GM23338 (cell line): ENCODE measurements at regions not wholly inside any gene's neighbourhood (a gene's known extent, or its start where the extent isn't known, plus 50 kb on each side); places are given as distances from the start of the nearest gene placed in this dataset.

Source experiments
- ATAC-seq: fragments of 200-7000 bp; cut with Tn5 transposase; 3 replicates; pipeline ENCODE4 v1.9.1; 2020
- DNase-seq: peaks from one replicate; pipeline ENCODE4 v3.0.0-alpha.2; 2015; ENCODE audit warnings: low spot score
- H2AFZ ChIP-seq: fragments of 200-600 bp; sonication (generic); 2 replicates; pipeline ENCODE4 v1.8.0; 2016; ENCODE audit warnings: antibody characterized with exemption, mild to moderate bottlenecking, moderate library complexity
- H3F3A ChIP-seq: fragments of 200-600 bp; sonication (generic); replicated peaks from 2 replicates; pipeline ENCODE4 v1.8.0; 2017; ENCODE audit warnings: antibody characterized with exemption, mixed run types, low read depth
- H3K27ac ChIP-seq: fragments of 200-600 bp; sonication (generic); 2 replicates; pipeline ENCODE4 v1.6.1; 2016; ENCODE audit warnings: low read depth
- H3K27me3 ChIP-seq: fragments of 200-600 bp; sonication (generic); 2 replicates; pipeline ENCODE4 v1.8.0; 2016; ENCODE audit warnings: mild to moderate bottlenecking, mixed run types, moderate library complexity; ENCODE audit not compliant: insufficient read depth
- H3K36me3 ChIP-seq: fragments of 200-600 bp; sonication (generic); 2 replicates; pipeline ENCODE4 v1.8.0; 2016; ENCODE audit warnings: mild to moderate bottlenecking; ENCODE audit not compliant: insufficient read depth
- H3K4me1 ChIP-seq: fragments of 200-600 bp; sonication (generic); 2 replicates; pipeline ENCODE4 v1.8.0; 2016; ENCODE audit warnings: mild to moderate bottlenecking, moderate library complexity; ENCODE audit not compliant: insufficient read depth
- H3K4me2 ChIP-seq: fragments of 200-600 bp; sonication (generic); 2 replicates; pipeline ENCODE4 v1.7.1; 2017; ENCODE audit warnings: mixed run types
- H3K4me3 ChIP-seq: fragments of 200-600 bp; sonication (generic); 2 replicates; pipeline ENCODE4 v1.6.1; 2016; ENCODE audit warnings: mixed run types
- H3K79me2 ChIP-seq: fragments of 200-600 bp; sonication (generic); replicated peaks from 2 replicates; pipeline ENCODE4 v1.8.0; 2017; ENCODE audit warnings: mild to moderate bottlenecking; ENCODE audit not compliant: insufficient read depth
- H3K9me2 ChIP-seq: fragments of 200-600 bp; sonication (generic); 2 replicates; pipeline ENCODE4 v1.8.0; 2017; ENCODE audit not compliant: insufficient read depth
- H4K20me1 ChIP-seq: fragments of 200-600 bp; sonication (generic); replicated peaks from 2 replicates; pipeline ENCODE4 v1.8.0; 2017; ENCODE audit warnings: mild to moderate bottlenecking; ENCODE audit not compliant: insufficient read depth
- H3K27ac Mint-ChIP-seq: 2 replicates; pipeline ENCODE4 v1.8.0; 2020; ENCODE audit warnings: inconsistent platforms, mild to moderate bottlenecking, moderate library complexity, mixed read lengths
- H3K27me3 Mint-ChIP-seq: 3 replicates; pipeline ENCODE4 v1.8.0; 2022; ENCODE audit warnings: low read depth, mild to moderate bottlenecking, moderate library complexity, mixed read lengths, inconsistent platforms; ENCODE audit not compliant: insufficient read depth, poor library complexity
- H3K36me3 Mint-ChIP-seq: 3 replicates; pipeline ENCODE4 v1.8.0; 2021; ENCODE audit warnings: low read depth, mild to moderate bottlenecking, inconsistent platforms, moderate library complexity, mixed read lengths
- H3K4me1 Mint-ChIP-seq: 3 replicates; pipeline ENCODE4 v1.8.0; 2020; ENCODE audit warnings: mild to moderate bottlenecking, inconsistent platforms, mixed read lengths
- H3K4me3 Mint-ChIP-seq: 3 replicates; pipeline ENCODE4 v1.8.0; 2021; ENCODE audit warnings: moderate library complexity, mild to moderate bottlenecking, inconsistent platforms, mixed read lengths
- H3K9me3 Mint-ChIP-seq: 3 replicates; pipeline ENCODE4 v1.8.0; 2020; ENCODE audit warnings: moderate library complexity, mild to moderate bottlenecking, inconsistent platforms, mixed read lengths
- CREB1 ChIP-seq: fragments of 250-450 bp; sonication (Bioruptor Pico); IDR thresholded peaks from 2 replicates; pipeline ENCODE4 v1.5.0; 2020; ENCODE audit warnings: low read depth, mild to moderate bottlenecking, moderate library complexity
- EZH2 ChIP-seq: fragments of 200-600 bp; sonication (generic); IDR thresholded peaks from one replicate; pipeline ENCODE4 v1.8.0; 2017; ENCODE audit warnings: antibody characterized with exemption, mild to moderate bottlenecking, low read depth; ENCODE audit not compliant: unreplicated experiment
- EZH2phosphoT487 ChIP-seq: fragments of 200-600 bp; sonication (generic); IDR thresholded peaks from one replicate; pipeline ENCODE4 v1.8.1; 2018; ENCODE audit warnings: antibody characterized with exemption; ENCODE audit not compliant: unreplicated experiment
- NANOG ChIP-seq: IDR thresholded peaks from 2 replicates; pipeline ENCODE4 v1.6.1; 2016; ENCODE audit warnings: antibody characterized with exemption, borderline replicate concordance
- POLR2AphosphoS5 ChIP-seq: IDR thresholded peaks from 2 replicates; pipeline ENCODE4 v1.6.1; 2016; ENCODE audit warnings: antibody characterized with exemption, low read depth
- STAT1 ChIP-seq: IDR thresholded peaks from one replicate; pipeline ENCODE4 v1.6.1; 2016; ENCODE audit warnings: antibody characterized with exemption; ENCODE audit not compliant: unreplicated experiment
- ZNF114 ChIP-seq: fragments of 250-450 bp; sonication (Bioruptor Pico); IDR thresholded peaks from 2 replicates; pipeline ENCODE4 v1.5.0; 2020; ENCODE audit warnings: mild to moderate bottlenecking, moderate library complexity
- ZNF331 ChIP-seq: fragments of 250-450 bp; sonication (Bioruptor Pico); IDR thresholded peaks from 2 replicates; pipeline ENCODE4 v1.5.0; 2020; ENCODE audit warnings: low read depth, mild to moderate bottlenecking, moderate library complexity
- TF ChIP-seq, protein P1 (sequence below), 2 experiments: fragments of 200-600 bp in 1 of 2; sonication (generic) in 1 of 2; conservative IDR thresholded peaks; 2 replicates each; pipeline versions ENCODE4 v1.5.1 to v1.6.1; 2016 to 2017; ENCODE audit warnings: antibody characterized with exemption in 2 of 2, low read depth in 2 of 2, mild to moderate bottlenecking in 2 of 2, moderate library complexity in 1 of 2
- TF ChIP-seq, protein P2 (sequence below): fragments of 250-450 bp; sonication (Bioruptor Pico); IDR thresholded peaks from 2 replicates; pipeline ENCODE4 v1.5.0; 2020; ENCODE audit warnings: mild to moderate bottlenecking, moderate library complexity
- TF ChIP-seq, protein P3 (sequence below): IDR thresholded peaks from one replicate; pipeline ENCODE4 v1.6.1; 2018; ENCODE audit warnings: antibody characterized with exemption; ENCODE audit not compliant: unreplicated experiment

DNA sequence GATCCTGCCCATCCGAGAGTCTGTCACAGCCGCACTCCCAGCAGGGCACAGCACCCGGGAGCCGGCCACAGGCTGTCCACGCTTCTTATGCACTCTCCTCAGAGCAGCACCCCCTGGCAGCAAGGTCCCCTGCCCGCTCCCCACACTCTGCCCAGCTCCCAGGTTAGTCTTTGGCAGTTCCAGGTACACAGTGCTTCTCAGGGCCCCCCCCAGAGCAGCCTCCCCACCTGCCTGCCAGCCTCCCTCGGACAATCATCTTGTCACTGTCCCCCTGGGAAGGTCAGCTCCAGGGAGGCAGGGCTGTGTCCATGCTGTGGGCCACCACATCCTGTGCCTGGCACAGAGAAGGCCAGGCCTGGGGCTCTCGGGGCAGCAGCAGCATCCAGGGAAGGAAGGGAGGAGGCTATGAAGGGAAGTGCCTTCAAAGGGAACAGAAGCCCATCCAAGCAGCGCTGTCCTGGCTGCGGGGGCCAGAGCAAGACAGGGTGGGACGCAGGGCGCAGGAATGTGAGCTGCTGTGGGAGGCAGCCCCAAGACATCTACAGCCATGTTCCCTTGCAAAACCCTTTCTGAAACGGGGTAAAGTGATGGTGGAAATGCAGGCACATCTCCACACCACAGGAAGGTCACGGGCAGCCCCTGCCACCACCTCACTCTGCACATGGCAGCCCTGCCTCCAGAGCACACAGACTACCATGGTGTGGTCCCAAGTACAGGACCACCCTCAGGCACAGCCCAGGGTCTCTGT, 68.6 kb upstream of the ADAMTS2 start:
- H3K4me2 ChIP-seq: no peak overlapping the region
- no peaks in the 10 kb centered on the region for H3F3A ChIP-seq
- no peak overlapping the region for H3K4me3 Mint-ChIP-seq
- DNase-seq (no peak), ATAC-seq (no peak)
- peaks cover 3% of the 10 kb centered on the region for H3K27me3 Mint-ChIP-seq
- H3K36me3 ChIP-seq: no peaks in the 10 kb centered on the region
- H3K4me1 Mint-ChIP-seq: no peaks in the 10 kb centered on the region; the same call in 2 of the 3 replicates
- no peak overlapping the region for H3K27ac Mint-ChIP-seq
- no peak overlapping the region for H2AFZ ChIP-seq
- H3K36me3 Mint-ChIP-seq: no peaks in the 10 kb centered on the region
- H3K4me3 ChIP-seq: no peak overlapping the region
- H3K27ac ChIP-seq: no peak overlapping the region
- H3K9me3 Mint-ChIP-seq: peaks cover 3% of the 10 kb centered on the region
- H3K9me2 ChIP-seq: no peaks in the 10 kb centered on the region
- H3K79me2 ChIP-seq: no peaks in the 10 kb centered on the region
- TF ChIP-seq ZNF331 (CRISPR knock-in tag): no peak
- TF ChIP-seq, protein P1, sequence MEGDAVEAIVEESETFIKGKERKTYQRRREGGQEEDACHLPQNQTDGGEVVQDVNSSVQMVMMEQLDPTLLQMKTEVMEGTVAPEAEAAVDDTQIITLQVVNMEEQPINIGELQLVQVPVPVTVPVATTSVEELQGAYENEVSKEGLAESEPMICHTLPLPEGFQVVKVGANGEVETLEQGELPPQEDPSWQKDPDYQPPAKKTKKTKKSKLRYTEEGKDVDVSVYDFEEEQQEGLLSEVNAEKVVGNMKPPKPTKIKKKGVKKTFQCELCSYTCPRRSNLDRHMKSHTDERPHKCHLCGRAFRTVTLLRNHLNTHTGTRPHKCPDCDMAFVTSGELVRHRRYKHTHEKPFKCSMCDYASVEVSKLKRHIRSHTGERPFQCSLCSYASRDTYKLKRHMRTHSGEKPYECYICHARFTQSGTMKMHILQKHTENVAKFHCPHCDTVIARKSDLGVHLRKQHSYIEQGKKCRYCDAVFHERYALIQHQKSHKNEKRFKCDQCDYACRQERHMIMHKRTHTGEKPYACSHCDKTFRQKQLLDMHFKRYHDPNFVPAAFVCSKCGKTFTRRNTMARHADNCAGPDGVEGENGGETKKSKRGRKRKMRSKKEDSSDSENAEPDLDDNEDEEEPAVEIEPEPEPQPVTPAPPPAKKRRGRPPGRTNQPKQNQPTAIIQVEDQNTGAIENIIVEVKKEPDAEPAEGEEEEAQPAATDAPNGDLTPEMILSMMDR (conservative IDR thresholded peaks at IDR 0.05; ENCODE audit: low read depth in 2 of 2): no peak
- TF ChIP-seq EZH2: no peak
- TF ChIP-seq CREB1 (CRISPR knock-in tag): no peak
- TF ChIP-seq NANOG: no peak
- TF ChIP-seq ZNF114 (CRISPR knock-in tag): no peak
- TF ChIP-seq, protein P2, sequence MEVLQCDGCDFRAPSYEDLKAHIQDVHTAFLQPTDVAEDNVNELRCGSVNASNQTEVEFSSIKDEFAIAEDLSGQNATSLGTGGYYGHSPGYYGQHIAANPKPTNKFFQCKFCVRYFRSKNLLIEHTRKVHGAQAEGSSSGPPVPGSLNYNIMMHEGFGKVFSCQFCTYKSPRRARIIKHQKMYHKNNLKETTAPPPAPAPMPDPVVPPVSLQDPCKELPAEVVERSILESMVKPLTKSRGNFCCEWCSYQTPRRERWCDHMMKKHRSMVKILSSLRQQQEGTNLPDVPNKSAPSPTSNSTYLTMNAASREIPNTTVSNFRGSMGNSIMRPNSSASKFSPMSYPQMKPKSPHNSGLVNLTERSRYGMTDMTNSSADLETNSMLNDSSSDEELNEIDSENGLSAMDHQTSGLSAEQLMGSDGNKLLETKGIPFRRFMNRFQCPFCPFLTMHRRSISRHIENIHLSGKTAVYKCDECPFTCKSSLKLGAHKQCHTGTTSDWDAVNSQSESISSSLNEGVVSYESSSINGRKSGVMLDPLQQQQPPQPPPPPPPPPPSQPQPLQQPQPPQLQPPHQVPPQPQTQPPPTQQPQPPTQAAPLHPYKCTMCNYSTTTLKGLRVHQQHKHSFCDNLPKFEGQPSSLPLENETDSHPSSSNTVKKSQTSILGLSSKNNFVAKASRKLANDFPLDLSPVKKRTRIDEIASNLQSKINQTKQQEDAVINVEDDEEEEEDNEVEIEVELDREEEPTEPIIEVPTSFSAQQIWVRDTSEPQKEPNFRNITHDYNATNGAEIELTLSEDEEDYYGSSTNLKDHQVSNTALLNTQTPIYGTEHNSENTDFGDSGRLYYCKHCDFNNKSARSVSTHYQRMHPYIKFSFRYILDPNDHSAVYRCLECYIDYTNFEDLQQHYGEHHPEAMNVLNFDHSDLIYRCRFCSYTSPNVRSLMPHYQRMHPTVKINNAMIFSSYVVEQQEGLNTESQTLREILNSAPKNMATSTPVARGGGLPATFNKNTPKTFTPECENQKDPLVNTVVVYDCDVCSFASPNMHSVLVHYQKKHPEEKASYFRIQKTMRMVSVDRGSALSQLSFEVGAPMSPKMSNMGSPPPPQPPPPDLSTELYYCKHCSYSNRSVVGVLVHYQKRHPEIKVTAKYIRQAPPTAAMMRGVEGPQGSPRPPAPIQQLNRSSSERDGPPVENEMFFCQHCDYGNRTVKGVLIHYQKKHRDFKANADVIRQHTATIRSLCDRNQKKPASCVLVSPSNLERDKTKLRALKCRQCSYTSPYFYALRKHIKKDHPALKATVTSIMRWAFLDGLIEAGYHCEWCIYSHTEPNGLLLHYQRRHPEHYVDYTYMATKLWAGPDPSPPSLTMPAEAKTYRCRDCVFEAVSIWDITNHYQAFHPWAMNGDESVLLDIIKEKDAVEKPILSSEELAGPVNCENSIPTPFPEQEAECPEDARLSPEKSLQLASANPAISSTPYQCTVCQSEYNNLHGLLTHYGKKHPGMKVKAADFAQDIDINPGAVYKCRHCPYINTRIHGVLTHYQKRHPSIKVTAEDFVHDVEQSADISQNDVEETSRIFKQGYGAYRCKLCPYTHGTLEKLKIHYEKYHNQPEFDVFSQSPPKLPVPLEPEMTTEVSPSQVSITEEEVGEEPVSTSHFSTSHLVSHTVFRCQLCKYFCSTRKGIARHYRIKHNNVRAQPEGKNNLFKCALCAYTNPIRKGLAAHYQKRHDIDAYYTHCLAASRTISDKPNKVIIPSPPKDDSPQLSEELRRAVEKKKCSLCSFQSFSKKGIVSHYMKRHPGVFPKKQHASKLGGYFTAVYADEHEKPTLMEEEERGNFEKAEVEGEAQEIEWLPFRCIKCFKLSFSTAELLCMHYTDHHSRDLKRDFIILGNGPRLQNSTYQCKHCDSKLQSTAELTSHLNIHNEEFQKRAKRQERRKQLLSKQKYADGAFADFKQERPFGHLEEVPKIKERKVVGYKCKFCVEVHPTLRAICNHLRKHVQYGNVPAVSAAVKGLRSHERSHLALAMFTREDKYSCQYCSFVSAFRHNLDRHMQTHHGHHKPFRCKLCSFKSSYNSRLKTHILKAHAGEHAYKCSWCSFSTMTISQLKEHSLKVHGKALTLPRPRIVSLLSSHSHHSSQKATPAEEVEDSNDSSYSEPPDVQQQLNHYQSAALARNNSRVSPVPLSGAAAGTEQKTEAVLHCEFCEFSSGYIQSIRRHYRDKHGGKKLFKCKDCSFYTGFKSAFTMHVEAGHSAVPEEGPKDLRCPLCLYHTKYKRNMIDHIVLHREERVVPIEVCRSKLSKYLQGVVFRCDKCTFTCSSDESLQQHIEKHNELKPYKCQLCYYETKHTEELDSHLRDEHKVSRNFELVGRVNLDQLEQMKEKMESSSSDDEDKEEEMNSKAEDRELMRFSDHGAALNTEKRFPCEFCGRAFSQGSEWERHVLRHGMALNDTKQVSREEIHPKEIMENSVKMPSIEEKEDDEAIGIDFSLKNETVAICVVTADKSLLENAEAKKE: no peak
- no peak for TF ChIP-seq EZH2phosphoT487
- no peak for TF ChIP-seq STAT1
- no peak for TF ChIP-seq POLR2AphosphoS5
- TF ChIP-seq, protein P3, sequence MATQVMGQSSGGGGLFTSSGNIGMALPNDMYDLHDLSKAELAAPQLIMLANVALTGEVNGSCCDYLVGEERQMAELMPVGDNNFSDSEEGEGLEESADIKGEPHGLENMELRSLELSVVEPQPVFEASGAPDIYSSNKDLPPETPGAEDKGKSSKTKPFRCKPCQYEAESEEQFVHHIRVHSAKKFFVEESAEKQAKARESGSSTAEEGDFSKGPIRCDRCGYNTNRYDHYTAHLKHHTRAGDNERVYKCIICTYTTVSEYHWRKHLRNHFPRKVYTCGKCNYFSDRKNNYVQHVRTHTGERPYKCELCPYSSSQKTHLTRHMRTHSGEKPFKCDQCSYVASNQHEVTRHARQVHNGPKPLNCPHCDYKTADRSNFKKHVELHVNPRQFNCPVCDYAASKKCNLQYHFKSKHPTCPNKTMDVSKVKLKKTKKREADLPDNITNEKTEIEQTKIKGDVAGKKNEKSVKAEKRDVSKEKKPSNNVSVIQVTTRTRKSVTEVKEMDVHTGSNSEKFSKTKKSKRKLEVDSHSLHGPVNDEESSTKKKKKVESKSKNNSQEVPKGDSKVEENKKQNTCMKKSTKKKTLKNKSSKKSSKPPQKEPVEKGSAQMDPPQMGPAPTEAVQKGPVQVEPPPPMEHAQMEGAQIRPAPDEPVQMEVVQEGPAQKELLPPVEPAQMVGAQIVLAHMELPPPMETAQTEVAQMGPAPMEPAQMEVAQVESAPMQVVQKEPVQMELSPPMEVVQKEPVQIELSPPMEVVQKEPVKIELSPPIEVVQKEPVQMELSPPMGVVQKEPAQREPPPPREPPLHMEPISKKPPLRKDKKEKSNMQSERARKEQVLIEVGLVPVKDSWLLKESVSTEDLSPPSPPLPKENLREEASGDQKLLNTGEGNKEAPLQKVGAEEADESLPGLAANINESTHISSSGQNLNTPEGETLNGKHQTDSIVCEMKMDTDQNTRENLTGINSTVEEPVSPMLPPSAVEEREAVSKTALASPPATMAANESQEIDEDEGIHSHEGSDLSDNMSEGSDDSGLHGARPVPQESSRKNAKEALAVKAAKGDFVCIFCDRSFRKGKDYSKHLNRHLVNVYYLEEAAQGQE: no peak
- no peaks in the 10 kb centered on the region for H3K27me3 ChIP-seq
- no peaks in the 10 kb centered on the region for H3K4me1 ChIP-seq
- no peaks in the 10 kb centered on the region for H4K20me1 ChIP-seq
